ENCODE measurements at regions not wholly inside any gene's neighbourhood (a gene's known extent, or its start where the extent isn't known, plus 50 kb on each side); places are given as distances from the start of the nearest gene placed in this dataset.

DNA sequence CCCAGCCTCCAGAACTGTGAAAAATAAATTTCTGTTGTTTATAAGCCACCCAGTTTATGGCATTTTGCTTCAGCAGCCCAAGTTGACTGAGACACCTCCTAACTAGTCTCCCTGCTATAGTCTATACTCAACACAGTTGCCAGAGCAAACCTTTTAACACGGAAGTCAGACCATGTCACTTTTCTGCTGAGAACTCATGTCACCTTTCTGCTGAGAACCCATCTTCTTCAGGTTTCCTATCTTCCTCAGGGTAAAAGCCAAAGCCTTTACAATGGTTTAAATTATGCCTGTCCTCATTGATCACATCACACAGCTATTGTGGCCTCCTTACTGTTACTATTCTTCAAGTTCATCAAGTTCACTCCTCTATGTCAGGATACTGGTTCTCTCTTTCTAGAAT lies 74.3 kb upstream of the SOX6 start:
- DNase-seq: no peak

GRCh38 chr11:16421826-16422225 lies 65.5 kb upstream of the SOX6 start:
- DNase-seq: no peak

DNA sequence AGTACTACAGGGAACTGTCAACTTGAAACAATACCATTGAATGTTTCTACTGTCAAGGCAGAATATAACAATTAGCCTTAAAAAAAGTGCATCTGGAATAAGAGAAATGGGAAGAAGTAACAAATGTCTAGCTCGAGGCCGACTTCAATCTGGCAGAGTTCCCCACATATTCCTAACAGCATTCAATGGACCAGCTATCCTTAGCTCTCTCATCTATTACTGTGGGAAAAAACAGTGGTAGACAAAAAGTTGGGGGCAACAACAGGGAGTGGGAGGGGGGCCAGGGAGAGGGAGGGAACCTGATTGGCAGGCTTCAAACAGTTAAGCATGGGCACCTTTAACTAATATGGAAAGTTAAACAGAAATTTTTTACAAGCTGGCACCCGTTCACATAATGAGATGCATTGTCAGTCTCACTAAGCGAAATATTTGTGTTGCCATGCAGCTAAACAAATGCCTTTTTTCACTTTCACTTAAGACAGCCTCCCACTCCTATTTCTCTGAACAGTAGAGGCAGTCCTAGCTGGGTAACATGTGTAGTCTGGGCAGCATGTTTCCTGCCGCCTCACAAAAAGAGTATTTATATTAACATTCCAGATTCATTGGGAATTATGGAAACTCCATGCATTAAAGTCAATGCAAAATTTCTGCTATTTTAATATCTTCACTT lies 62.2 kb upstream of the SOX6 start:
- no peak for DNase-seq

DNA sequence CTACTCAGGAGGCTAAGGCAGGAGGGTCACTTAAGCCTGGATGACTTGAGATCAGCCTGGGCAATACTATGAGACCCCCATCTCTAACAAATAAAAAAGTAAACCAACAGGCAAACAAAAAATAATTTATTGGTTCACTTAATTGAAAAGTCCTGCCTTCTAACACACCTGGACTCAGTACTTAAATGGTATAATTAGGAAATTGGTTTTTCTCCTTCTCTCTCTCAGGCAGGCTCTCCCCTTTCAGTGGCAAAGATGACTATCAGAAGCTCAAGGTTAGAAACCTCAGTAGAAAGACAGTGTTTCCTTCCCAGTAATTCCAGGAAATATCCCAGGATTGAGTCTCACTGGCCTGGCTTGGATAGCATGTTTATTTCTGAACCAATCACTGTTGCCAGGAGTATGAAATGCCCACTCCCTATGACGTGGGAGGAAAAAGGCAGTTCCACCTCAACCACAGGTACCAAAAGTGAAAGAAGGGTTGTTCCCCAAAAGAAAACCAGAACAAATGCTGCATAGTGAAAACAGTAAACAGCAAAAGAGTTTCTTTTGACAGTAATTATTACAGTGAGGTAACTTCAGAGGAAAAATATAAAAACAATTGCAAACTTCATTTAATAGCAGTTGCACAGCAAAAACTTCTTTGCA lies 56.3 kb upstream of the SOX6 start:
- DNase-seq: no peak

DNA sequence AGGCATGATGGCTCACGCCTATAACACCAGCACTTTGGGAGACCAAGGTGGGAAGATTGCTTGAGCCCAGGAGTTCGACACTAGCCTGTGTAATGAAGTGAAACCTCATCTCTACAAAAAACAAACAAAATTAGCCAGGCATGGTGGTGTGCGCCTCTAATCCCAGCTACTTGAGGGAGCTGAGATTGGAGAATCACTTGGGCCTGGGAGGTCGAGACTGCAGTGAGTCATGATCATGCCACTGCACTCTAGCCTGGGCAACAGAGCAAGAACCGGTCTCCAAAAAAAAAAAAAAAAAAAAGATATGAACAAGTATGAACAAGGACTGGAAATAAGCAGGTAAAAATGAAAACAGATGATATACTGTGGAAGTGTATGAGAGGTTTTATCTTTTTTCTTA lies 54.1 kb upstream of the SOX6 start:
- no peak for DNase-seq

DNA sequence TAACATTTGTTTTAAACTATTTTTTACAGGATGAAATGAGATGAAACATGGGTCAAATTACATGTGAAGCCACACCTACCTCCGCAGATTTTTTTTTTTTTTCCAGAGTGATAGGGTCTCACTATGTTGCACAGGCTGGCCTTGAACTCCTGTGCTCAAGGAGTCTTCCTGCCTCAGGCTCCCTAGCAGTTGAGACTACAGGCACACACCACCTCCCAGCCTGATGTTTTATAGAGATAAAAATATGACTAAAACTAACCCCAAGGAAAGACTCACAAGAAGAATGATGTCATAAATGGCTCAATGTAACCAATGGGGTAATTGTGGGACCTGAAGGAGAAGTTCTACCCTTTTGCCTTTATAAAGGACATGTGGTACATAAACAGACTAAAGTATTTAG lies 52.3 kb upstream of the SOX6 start:
- no peak for DNase-seq

- no peak for DNase-seq
These were observed 49.9 kb upstream of the SOX6 start for GRCh38 chr11:16406226-16406625.
